HG03066 (cell line): ENCODE measurements at regions not wholly inside any gene's neighbourhood (a gene's known extent, or its start where the extent isn't known, plus 50 kb on each side); places are given as distances from the start of the nearest gene placed in this dataset.

Source experiments
- ATAC-seq: cut with Tn5 transposase; IDR thresholded peaks from one replicate; pipeline ENCODE4 v1.9.1; 2021; ENCODE audit warnings: low read depth; ENCODE audit not compliant: unreplicated experiment

DNA sequence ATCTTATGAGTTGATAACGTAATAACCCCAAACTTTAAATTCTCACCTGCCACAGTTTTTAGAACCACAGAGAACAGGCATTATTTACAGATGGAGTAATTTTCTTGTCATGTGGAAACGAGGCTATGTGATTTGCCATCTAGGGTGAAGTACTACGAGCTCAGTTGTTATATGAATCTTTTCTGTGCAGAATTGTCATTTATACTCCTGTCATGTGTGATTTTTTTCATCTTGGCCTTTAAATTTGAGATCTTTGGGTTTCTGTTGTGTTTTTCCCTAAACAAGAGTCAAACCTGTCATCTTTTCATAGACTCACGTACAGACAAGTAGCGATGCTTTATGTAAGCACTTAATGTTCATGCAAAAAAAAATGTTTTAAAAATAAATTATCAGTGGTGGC is 153.7 kb upstream of the TAC1 start:
- no peak for ATAC-seq

- no peak for ATAC-seq
Observed at GRCh38 chr7:97580205-97580604, 151.7 kb upstream of the TAC1 start.

- ATAC-seq: no peak
Observed at GRCh38 chr7:97595439-97595838, 136.4 kb upstream of the TAC1 start.

DNA sequence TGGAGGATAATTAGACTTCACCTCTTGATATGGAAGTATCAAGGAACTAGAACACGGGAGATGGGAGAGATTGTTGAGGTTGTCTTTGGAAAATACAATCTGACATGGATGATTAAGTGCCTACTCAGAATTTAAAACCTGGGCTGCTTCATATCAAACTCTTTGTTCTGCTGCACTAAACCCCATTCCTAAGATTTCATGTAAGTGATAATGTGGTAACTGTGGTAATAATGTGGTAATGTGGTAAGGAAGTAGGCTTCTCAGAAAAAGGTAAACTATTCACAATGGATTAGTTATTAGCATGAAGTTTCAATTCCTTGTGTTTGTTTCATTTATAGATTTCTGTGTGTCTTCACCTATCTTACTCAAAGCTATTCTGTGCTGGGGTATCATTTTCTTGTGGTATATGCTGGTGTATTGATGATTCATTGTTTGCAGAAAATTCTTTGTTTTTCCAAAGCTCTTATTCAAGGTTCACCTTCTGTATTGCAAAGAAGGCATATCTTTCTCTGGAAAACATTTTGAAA is 129.9 kb upstream of the TAC1 start:
- ATAC-seq: peak; percentile 68

DNA sequence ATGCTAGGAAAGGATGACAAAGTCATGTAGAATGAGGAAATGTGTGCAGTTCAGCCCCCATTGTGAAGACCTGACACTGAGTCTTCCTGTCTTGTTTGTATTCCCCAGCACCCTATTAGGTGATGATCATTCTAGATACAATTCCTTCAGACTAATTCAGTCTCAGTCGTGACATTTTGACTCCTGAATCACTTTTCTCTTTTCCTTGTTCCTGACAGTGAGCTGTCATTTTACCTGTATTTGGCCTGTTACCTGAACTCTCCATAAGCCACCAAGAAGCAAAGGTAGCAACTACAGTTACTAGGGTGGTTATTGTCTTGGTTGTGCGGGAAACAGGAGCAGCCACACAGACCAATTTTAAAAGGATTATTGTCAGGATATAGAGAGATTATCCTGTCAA is 111.4 kb upstream of the TAC1 start:
- no peak for ATAC-seq

GRCh38 chr7:97623333-97623732 is 108.6 kb upstream of the TAC1 start:
- peak; percentile 95 for ATAC-seq

GRCh38 chr7:97630116-97630515 is 101.8 kb upstream of the TAC1 start:
- no peak for ATAC-seq

DNA sequence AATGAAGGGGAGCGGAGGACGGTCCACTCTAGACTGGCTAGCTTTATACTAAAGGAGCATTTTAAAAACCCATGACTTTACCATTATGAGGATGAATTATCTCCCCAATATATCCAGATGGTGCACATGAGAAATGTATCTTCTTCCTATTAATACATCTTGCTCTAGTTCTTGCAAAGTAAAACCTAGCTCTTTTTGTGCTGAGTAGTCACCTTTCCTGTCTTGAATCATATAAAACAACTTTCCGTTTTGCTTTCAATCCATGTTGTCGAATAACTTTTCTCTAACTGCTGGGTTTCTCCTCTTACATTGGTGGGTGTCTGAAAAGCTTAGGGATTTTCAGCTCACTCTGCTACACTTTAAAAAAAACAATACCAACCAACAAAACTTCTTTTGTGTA is 96.3 kb upstream of the TAC1 start:
- ATAC-seq: no peak

DNA sequence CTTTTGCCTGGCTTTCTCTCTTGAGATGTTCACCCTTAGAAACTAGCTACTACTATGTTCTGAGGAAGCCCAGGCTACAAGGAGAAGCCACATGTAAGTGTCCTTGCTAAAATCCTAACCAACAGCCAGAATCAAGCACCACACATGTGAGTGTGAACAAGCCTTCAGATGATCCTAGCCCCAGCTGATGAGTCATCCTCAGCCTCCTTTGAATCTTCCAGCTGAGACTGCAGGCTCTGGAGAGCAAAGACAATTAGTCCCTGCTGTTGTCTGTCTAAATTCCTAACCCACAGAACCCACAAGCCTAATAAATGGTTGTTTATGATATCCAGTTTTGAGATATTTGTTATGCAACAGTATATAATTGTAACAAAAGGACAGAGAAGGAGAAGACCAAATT is 92.8 kb upstream of the TAC1 start:
- ATAC-seq: no peak

GRCh38 chr7:97659363-97660045 is 72.4 kb upstream of the TAC1 start:
- no peak for ATAC-seq

DNA sequence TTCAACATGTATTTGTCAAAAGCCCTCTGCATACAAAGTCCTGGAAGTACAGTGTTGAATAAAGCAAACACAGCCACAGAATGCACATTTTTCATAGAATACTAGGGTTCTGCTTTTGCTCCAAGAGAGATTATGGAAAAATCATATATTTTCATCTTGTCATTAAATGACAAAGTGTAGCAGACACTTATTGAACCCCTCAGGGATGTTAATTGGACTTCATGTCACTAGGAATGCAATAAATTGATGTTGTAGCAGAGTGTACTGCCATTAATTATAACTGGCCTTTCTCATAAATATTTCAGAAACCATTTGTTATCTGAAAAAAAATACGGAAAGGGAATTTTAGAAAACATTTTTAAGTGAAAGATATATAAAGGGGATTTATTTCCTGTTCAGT is 64.5 kb upstream of the TAC1 start:
- no peak for ATAC-seq

DNA sequence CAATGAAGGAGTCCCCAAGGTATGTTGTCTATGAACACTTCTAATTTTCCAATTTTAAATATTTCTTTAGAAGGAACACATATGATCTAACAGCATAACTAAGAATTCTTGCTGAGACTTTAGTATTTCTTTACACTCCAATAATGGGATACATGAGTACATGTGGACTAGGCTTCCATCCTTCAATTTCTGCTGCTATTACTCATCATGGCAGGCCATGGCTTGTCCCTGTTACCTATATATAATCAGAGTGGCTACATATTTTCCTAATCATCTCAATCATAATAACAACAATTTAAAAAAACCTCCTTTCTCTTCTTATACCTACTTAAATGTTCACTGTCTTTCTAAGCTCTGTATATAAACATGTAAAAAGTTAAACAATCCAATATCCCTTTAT is 60.3 kb upstream of the TAC1 start:
- ATAC-seq: no peak

DNA sequence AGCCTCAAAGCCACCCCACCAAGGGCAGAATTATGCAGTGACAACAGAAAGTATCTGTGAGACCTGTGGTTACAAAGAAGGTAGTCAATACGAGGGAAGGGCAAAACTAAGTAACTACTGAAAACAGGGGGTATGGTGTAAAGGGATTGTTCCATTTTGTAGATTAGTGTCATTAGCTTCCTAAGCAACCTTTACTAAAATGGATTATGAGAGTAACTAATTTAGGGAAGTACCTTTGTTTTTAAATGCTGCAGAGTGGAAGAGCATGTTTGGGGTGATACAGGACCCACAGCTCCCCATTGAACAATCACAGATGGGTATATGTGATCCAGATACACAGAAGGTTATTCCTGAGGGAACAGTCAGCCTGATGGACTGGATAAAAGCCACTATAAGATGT is 51.3 kb upstream of the TAC1 start:
- no peak for ATAC-seq
